Gastrocnemius medialis (tissue), 4 donors: ENCODE measurements at regions not wholly inside any gene's neighbourhood (a gene's known extent, or its start where the extent isn't known, plus 50 kb on each side); places are given as distances from the start of the nearest gene placed in this dataset.
"Not testable (repeated sequence)": the region's sequence is repeated elsewhere in the genome, so short reads cannot be mapped to it uniquely, and the experiment has no call there.

Experiments used
- CTCF ChIP-seq, 5 experiments: fragments of 450-650 bp in 3 of 5; fragments of 200-600 bp in 2 of 5; sonication (generic) in 2 of 5; IDR thresholded peaks in 4 of 5; conservative IDR thresholded peaks in 1 of 5; 1 replicate in 4 of 5; 2 replicates in 1 of 5; pipeline ENCODE4 v1.5.1; 2016 to 2019; ENCODE audit warnings: antibody characterized with exemption in 5 of 5, mild to moderate bottlenecking in 3 of 5, moderate library complexity in 3 of 5
- POLR2A ChIP-seq, 2 donors: fragments of 450-650 bp; IDR thresholded peaks; one replicate each; pipeline ENCODE4 v1.6.1; 2017; ENCODE audit warnings: antibody characterized with exemption in 2 of 2, mild to moderate bottlenecking in 2 of 2, moderate library complexity in 2 of 2

- not testable (repeated sequence) for TF ChIP-seq CTCF (IDR thresholded peaks at IDR 0.05 in 4 of 5, conservative IDR thresholded peaks at IDR 0.05 in 1 of 5); POLR2A (IDR thresholded peaks at IDR 0.05)
Measured at GRCh38 chr16:33646386-33646785, 187.0 kb downstream of the TP53TG3F start.
